Muscle layer of colon (tissue), 2 donors: ENCODE measurements at regions not wholly inside any gene's neighbourhood (a gene's known extent, or its start where the extent isn't known, plus 50 kb on each side); places are given as distances from the start of the nearest gene placed in this dataset.

Experiments
- H3K27ac ChIP-seq: one replicate; pipeline ENCODE4 v1.7.0; 2013; ENCODE audit warnings: low read depth, mild to moderate bottlenecking, low read length, moderate library complexity
- H3K27me3 ChIP-seq, 2 donors: one replicate each; pipeline ENCODE4 v1.7.0; 2013; ENCODE audit warnings: low read length in 2 of 2, mild to moderate bottlenecking in 2 of 2; ENCODE audit not compliant: insufficient read depth in 2 of 2, control insufficient read depth in 1 of 2
- H3K36me3 ChIP-seq: one replicate; pipeline ENCODE4 v1.7.0; 2013; ENCODE audit warnings: mild to moderate bottlenecking, low read length; ENCODE audit not compliant: insufficient read depth
- H3K4me1 ChIP-seq: one replicate; pipeline ENCODE4 v1.7.0; 2013; ENCODE audit warnings: mild to moderate bottlenecking, low read length; ENCODE audit not compliant: insufficient read depth
- H3K4me3 ChIP-seq, 2 donors: one replicate each; pipeline ENCODE4 v1.7.0; 2013; ENCODE audit warnings: low read length in 2 of 2, low read depth in 1 of 2, mild to moderate bottlenecking in 1 of 2, moderate library complexity in 1 of 2
- H3K9ac ChIP-seq: one replicate; pipeline ENCODE4 v1.7.0; 2013; ENCODE audit warnings: low read length
- H3K9me3 ChIP-seq: one replicate; pipeline ENCODE4 v1.7.0; 2013; ENCODE audit warnings: mild to moderate bottlenecking, low read length
- donor health status: abdominal sarcoma.
- donor health status: Adenocarcinoma of cecum.

- no peaks in the 10 kb centered on the region for H3K4me1 ChIP-seq
- no peaks in the 10 kb centered on the region for H3K9me3 ChIP-seq
- H3K9ac ChIP-seq, result no peak overlapping the region
- H3K27ac ChIP-seq, result no peak overlapping the region
- H3K4me3 ChIP-seq, result no peak overlapping the region
- H3K36me3 ChIP-seq, result no peaks in the 10 kb centered on the region
- H3K27me3 ChIP-seq, result no peaks in the 10 kb centered on the region
These were observed 637.9 kb downstream of the FAT4 start for GRCh38 chr4:125952631-125953030.

DNA sequence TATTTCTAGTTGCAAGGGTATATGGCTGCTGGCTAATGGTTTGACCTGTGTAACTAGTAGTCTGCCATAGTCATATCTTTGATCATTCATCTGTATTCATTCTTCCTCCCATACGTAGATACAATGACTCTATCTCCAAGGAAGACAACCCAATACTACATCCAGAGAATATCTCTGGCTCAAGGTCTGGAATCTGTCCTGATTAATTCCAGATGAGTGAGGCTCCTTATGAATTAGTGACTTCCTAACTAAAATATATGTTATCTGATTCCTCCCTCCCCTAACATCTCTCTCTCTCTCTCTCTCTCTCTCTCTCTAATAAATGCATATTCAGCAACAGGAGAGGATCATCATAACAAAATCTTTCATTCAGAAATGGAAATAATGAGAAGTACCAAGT is 641.5 kb downstream of the FAT4 start:
- no peaks in the 10 kb centered on the region for H3K9me3 ChIP-seq

GRCh38 chr4:125958519-125958918 is 643.8 kb downstream of the FAT4 start:
- Histone ChIP-seq H3K9me3 (no peaks in the 10 kb centered on the region), H3K27me3 (no peaks in the 10 kb centered on the region), H3K27ac (no peak overlapping the region), H3K36me3 (no peaks in the 10 kb centered on the region), H3K4me1 (no peaks in the 10 kb centered on the region), H3K4me3 (no peak overlapping the region), H3K9ac (no peak overlapping the region)

More for the DNA sequence above, 641.5 kb downstream of the FAT4 start:
- Histone ChIP-seq H3K27ac (no peak overlapping the region), H3K4me3 (no peak overlapping the region), H3K9ac (no peak overlapping the region), H3K36me3 (no peaks in the 10 kb centered on the region), H3K4me1 (no peaks in the 10 kb centered on the region), H3K27me3 (no peaks in the 10 kb centered on the region)

GRCh38 chr4:125961626-125962025 is 646.9 kb downstream of the FAT4 start:
- Histone ChIP-seq H3K36me3 (no peaks in the 10 kb centered on the region), H3K4me1 (no peaks in the 10 kb centered on the region), H3K4me3 (no peak overlapping the region), H3K27me3 (no peaks in the 10 kb centered on the region), H3K27ac (no peak overlapping the region), H3K9me3 (no peaks in the 10 kb centered on the region), H3K9ac (no peak overlapping the region)

- H3K36me3 ChIP-seq, result no peaks in the 10 kb centered on the region
- no peaks in the 10 kb centered on the region for H3K27me3 ChIP-seq
- no peaks in the 10 kb centered on the region for H3K9me3 ChIP-seq
- H3K9ac ChIP-seq, result no peak overlapping the region
- no peak overlapping the region for H3K4me3 ChIP-seq
- no peaks in the 10 kb centered on the region for H3K4me1 ChIP-seq
- H3K27ac ChIP-seq, result no peak overlapping the region
These were observed 661.2 kb downstream of the FAT4 start for GRCh38 chr4:125975861-125976397.

DNA sequence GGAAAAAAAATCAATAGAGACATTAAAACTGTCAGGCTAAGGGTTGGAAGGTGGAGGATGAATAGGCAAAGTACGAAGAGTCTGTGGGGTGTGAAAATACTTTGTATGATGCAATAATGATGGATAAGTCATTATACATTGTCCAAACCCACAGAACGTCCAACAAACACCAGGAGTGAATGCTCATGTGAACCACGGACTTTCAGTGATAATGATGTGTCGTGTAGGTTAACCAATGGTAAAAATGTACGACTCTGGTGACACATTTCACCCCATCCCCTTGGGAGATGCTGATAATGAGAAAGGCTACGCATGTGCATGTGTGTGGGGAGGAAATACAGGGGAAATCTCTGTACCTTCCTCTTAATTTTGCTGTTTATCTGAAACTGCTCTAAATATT is 665.2 kb downstream of the FAT4 start:
- no peak overlapping the region for H3K4me3 ChIP-seq
- H3K9ac ChIP-seq, result no peak overlapping the region
- H3K27ac ChIP-seq, result no peak overlapping the region
- H3K27me3 ChIP-seq, result no peaks in the 10 kb centered on the region
- H3K9me3 ChIP-seq, result no peaks in the 10 kb centered on the region
- no peaks in the 10 kb centered on the region for H3K36me3 ChIP-seq
- no peaks in the 10 kb centered on the region for H3K4me1 ChIP-seq

DNA sequence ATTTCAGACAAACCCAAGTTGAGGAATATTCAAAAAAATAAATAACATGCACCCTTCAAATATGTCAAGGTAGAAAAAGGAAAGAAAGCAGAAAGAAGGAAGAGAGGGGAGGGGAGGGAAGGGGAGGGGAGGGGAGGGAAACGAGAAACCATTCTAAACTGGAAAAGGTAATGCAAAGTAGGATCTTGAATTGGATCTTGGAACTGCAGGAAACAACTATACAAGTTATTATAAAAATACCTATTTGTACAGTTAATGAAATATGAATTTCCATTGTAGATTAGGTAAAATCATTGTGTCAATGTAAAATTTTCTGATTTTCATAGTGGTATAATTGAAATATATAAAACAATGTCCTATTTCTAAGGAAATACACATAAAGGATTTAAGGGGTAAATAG is 668.4 kb downstream of the FAT4 start:
- Histone ChIP-seq H3K9me3 (no peaks in the 10 kb centered on the region), H3K4me3 (no peak overlapping the region), H3K27me3 (no peaks in the 10 kb centered on the region), H3K4me1 (no peaks in the 10 kb centered on the region), H3K9ac (no peak overlapping the region), H3K36me3 (no peaks in the 10 kb centered on the region), H3K27ac (no peak overlapping the region)

GRCh38 chr4:125985856-125986255 is 671.1 kb downstream of the FAT4 start:
- H3K4me3 ChIP-seq, result no peak overlapping the region
- H3K36me3 ChIP-seq, result no peaks in the 10 kb centered on the region
- peaks cover 10% of the 10 kb centered on the region for H3K4me1 ChIP-seq
- no peaks in the 10 kb centered on the region for H3K9me3 ChIP-seq
- no peak overlapping the region for H3K9ac ChIP-seq
- no peak overlapping the region for H3K27ac ChIP-seq
- no peaks in the 10 kb centered on the region for H3K27me3 ChIP-seq

- Histone ChIP-seq H3K9me3 (no peaks in the 10 kb centered on the region), H3K4me3 (no peak overlapping the region), H3K27ac (no peak overlapping the region), H3K27me3 (no peaks in the 10 kb centered on the region), H3K36me3 (no peaks in the 10 kb centered on the region), H3K4me1 (peaks cover 15% of the 10 kb centered on the region), H3K9ac (no peak overlapping the region)
These were observed 671.6 kb downstream of the FAT4 start for GRCh38 chr4:125986307-125986706.

- H3K4me3 ChIP-seq, result no peak overlapping the region
- no peaks in the 10 kb centered on the region for H3K36me3 ChIP-seq
- no peaks in the 10 kb centered on the region for H3K9me3 ChIP-seq
- peaks cover 15% of the 10 kb centered on the region for H3K4me1 ChIP-seq
- H3K27ac ChIP-seq, result no peak overlapping the region
- H3K9ac ChIP-seq, result no peak overlapping the region
- H3K27me3 ChIP-seq, result no peaks in the 10 kb centered on the region
These were observed 673.7 kb downstream of the FAT4 start for GRCh38 chr4:125988464-125988863.

GRCh38 chr4:125991398-125991797 is 676.6 kb downstream of the FAT4 start:
- Histone ChIP-seq H3K27ac (no peak overlapping the region), H3K9me3 (no peaks in the 10 kb centered on the region), H3K36me3 (no peaks in the 10 kb centered on the region), H3K9ac (no peak overlapping the region), H3K4me1 (peaks cover 23% of the 10 kb centered on the region), H3K4me3 (no peak overlapping the region), H3K27me3 (no peaks in the 10 kb centered on the region)

DNA sequence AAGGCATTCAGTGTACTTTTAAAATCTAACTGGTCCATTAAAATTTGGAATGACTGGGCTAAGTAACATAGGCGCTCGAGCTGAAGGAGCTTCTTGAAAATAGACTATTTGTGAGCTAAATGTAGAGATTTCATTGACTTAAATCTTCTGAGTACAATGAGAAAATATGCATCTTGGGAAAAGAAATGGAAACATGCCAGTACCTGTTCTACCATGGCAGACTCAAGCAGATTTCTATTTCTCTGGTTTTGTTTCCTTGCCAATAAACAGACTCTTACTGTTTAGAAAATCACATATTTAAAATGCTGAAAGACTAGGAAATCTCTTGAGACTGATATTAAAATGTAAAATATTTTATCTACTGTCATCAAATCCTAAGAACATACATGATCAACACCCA is 678.1 kb downstream of the FAT4 start:
- Histone ChIP-seq H3K27ac (no peak overlapping the region), H3K9me3 (no peaks in the 10 kb centered on the region), H3K4me3 (no peak overlapping the region), H3K36me3 (no peaks in the 10 kb centered on the region), H3K4me1 (peaks cover 30% of the 10 kb centered on the region), H3K9ac (no peak overlapping the region), H3K27me3 (no peaks in the 10 kb centered on the region)
